K562 (cell line): ENCODE measurements at regions not wholly inside any gene's neighbourhood (a gene's known extent, or its start where the extent isn't known, plus 50 kb on each side); places are given as distances from the start of the nearest gene placed in this dataset.

Experiments used
- ATAC-seq: fragments of 200-7000 bp; cut with Tn5 transposase; 3 replicates; pipeline ENCODE4 v1.9.1; 2020; ENCODE audit warnings: moderate library complexity
- BruUV-seq: library from RNA; stranded (reverse); fragments of 400-500 nt; replicated peaks from 2 replicates; lab custom pipeline; 2021; lab: Mats Ljungman, UMichigan
- CTCF ChIA-PET: fragments of 300-600 bp; formaldehyde crosslinking; extraction: SDS; loops from one replicate; lab custom pipeline; 2021; ENCODE audit warnings: low intra/inter-chr PET ratio; lab: Yijun Ruan, JAX
- POLR2A ChIA-PET: fragments of 300-600, 350-650 bp; sonication (Branson Sonifier 250); formaldehyde crosslinking; extraction: SDS; loops from one replicate; lab custom pipeline; 2021; ENCODE audit warnings: antibody characterized with exemption, inconsistent platforms; lab: Yijun Ruan, JAX
- DNase-seq, 4 experiments: peaks; one replicate each; pipeline versions ENCODE4 v3.0.0 to v3.0.0-alpha.2; 2011 to 2018; ENCODE audit warnings: low spot score in 3 of 4, mixed read lengths in 3 of 4; ENCODE audit errors: extremely low read depth in 1 of 4
- FAIRE-seq: peaks from 2 replicates; lab custom pipeline; 2011; peaks lifted over from hg19 to GRCh38; lab: Jason Lieb, UNC
- H2AFZ ChIP-seq: 2 replicates; pipeline ENCODE4 v1.6.0; 2011; ENCODE audit warnings: low read depth, low read length, control low read depth, inconsistent platforms
- H3K27ac ChIP-seq: fragments of 200-600 bp; 3 replicates; pipeline ENCODE4 v1.8.0; 2011; ENCODE audit warnings: low read depth, mild to moderate bottlenecking, control low read depth, inconsistent platforms, low read length, moderate library complexity, mixed read lengths; ENCODE audit errors: extremely low read depth
- H3K27me3 ChIP-seq, 2 experiments: fragments of 300-600 bp in 1 of 2; 2 replicates in 1 of 2; 3 replicates in 1 of 2; pipeline versions ENCODE4 v1.6.0 to v1.8.0; 2011; ENCODE audit warnings: inconsistent platforms in 2 of 2, low read length in 2 of 2, mild to moderate bottlenecking in 1 of 2, mixed read lengths in 1 of 2, moderate library complexity in 1 of 2; ENCODE audit not compliant: control insufficient read depth in 2 of 2, insufficient read depth in 2 of 2
- H3K36me3 ChIP-seq: fragments of 300-600 bp; 3 replicates; pipeline ENCODE4 v1.8.0; 2011; ENCODE audit warnings: mild to moderate bottlenecking, low read length, inconsistent platforms; ENCODE audit not compliant: control insufficient read depth, insufficient read depth
- H3K4me1 ChIP-seq, 2 experiments: fragments of 200-600 bp in 1 of 2; replicated peaks in 1 of 2; 2 replicates in 1 of 2; 3 replicates in 1 of 2; pipeline versions ENCODE4 v1.5.1 to v1.8.0; 2011; ENCODE audit warnings: inconsistent platforms in 2 of 2, low read length in 2 of 2, mild to moderate bottlenecking in 1 of 2, mixed read lengths in 1 of 2, moderate library complexity in 1 of 2; ENCODE audit not compliant: control insufficient read depth in 2 of 2, insufficient read depth in 2 of 2
- H3K4me2 ChIP-seq: 2 replicates; pipeline ENCODE4 v1.6.1; 2011; ENCODE audit warnings: low read length, control low read depth, inconsistent platforms, mixed read lengths; ENCODE audit not compliant: insufficient read depth
- H3K4me3 ChIP-seq: fragments of 200-600 bp; sonication (generic), shearing (Covaris generic); 2 replicates; pipeline ENCODE4 v1.5.1; 2016; ENCODE audit warnings: control low read depth, inconsistent platforms
- H3K79me2 ChIP-seq: fragments of 200-600 bp; 3 replicates; pipeline ENCODE4 v1.8.0; 2011; ENCODE audit warnings: low read length, inconsistent platforms; ENCODE audit not compliant: control insufficient read depth, insufficient read depth
- H3K9ac ChIP-seq, 2 experiments: 2 replicates each; pipeline versions ENCODE4 v1.6.0 to v1.6.1; 2011; ENCODE audit warnings: low read depth in 2 of 2, low read length in 2 of 2, control low read depth in 1 of 2, inconsistent platforms in 1 of 2, mild to moderate bottlenecking in 1 of 2, mixed read lengths in 1 of 2; ENCODE audit not compliant: insufficient read depth in 1 of 2
- H3K9me1 ChIP-seq: one replicate; pipeline ENCODE4 v1.6.0; 2011; ENCODE audit warnings: inconsistent platforms, mild to moderate bottlenecking, low read length, moderate library complexity; ENCODE audit not compliant: control insufficient read depth, insufficient read depth
- H3K9me3 ChIP-seq: replicated peaks from 2 replicates; pipeline ENCODE4 v1.5.1; 2011; ENCODE audit warnings: low read depth, low read length, inconsistent platforms; ENCODE audit not compliant: control insufficient read depth, insufficient read depth
- H4K20me1 ChIP-seq: replicated peaks from 2 replicates; pipeline ENCODE4 v1.6.1; 2011; ENCODE audit warnings: low read length, inconsistent platforms, mixed read lengths; ENCODE audit not compliant: control insufficient read depth, insufficient read depth
- ASH1L ChIP-seq: fragments of 450-650 bp; IDR thresholded peaks from 2 replicates; pipeline ENCODE4 v1.6.1; 2018; ENCODE audit warnings: borderline replicate concordance, mild to moderate bottlenecking, low read depth; ENCODE audit not compliant: partially characterized antibody
- ATF2 ChIP-seq: sonication (generic); formaldehyde crosslinking; IDR thresholded peaks from 2 replicates; pipeline ENCODE4 v1.8.1; 2022; ENCODE audit warnings: missing genetic modification reagents
- HES1 ChIP-seq: fragments of 450-650 bp; IDR thresholded peaks from 2 replicates; pipeline ENCODE4 v1.6.1; 2016; ENCODE audit warnings: low read depth, mild to moderate bottlenecking, moderate library complexity
- HNRNPUL1 ChIP-seq: fragments of 200-400 bp; formaldehyde crosslinking; IDR thresholded peaks from 2 replicates; pipeline ENCODE4 v1.6.1; 2017; ENCODE audit warnings: low read length
- KLF10 ChIP-seq: fragments of 250-450 bp; sonication (Bioruptor Pico); IDR thresholded peaks from 2 replicates; pipeline ENCODE4 v1.6.1; 2021; ENCODE audit warnings: matching md5 sums
- LCOR ChIP-seq: sonication (generic); formaldehyde crosslinking; IDR thresholded peaks from 2 replicates; pipeline ENCODE4 v1.8.0; 2022; ENCODE audit warnings: mild to moderate bottlenecking, missing genetic modification reagents
- MBD1 ChIP-seq: fragments of 250-450 bp; sonication (Bioruptor Pico); IDR thresholded peaks from 2 replicates; pipeline ENCODE4 v1.8.0; 2022; ENCODE audit warnings: inconsistent platforms
- RBFOX2 ChIP-seq: fragments of 200-400 bp; formaldehyde crosslinking; IDR thresholded peaks from 2 replicates; pipeline ENCODE4 v1.6.1; 2017; ENCODE audit warnings: low read depth, mild to moderate bottlenecking, low read length, moderate library complexity
- SMC3 ChIP-seq: conservative IDR thresholded peaks from 2 replicates; pipeline ENCODE4 v1.6.1; 2011; ENCODE audit warnings: low read depth, low read length, improper control_type of control experiment; ENCODE audit not compliant: insufficient read depth
- SP2 ChIP-seq: IDR thresholded peaks from 2 replicates; pipeline ENCODE4 v1.6.1; 2011; ENCODE audit warnings: mild to moderate bottlenecking, low read depth, low read length, moderate library complexity; ENCODE audit not compliant: poor library complexity, severe bottlenecking; ENCODE audit errors: extremely low read depth
- ZBTB17 ChIP-seq: fragments of 450-650 bp; formaldehyde crosslinking; IDR thresholded peaks from 2 replicates; pipeline ENCODE4 v1.4.0; 2020; ENCODE audit warnings: mild to moderate bottlenecking
- ZNF24 ChIP-seq: fragments of 450-650 bp; IDR thresholded peaks from 2 replicates; pipeline ENCODE4 v1.6.1; 2016
- ZNF609 ChIP-seq: sonication (generic); formaldehyde crosslinking; IDR thresholded peaks from 2 replicates; pipeline ENCODE4 v1.8.1; 2023; ENCODE audit warnings: missing genetic modification reagents, mild to moderate bottlenecking, borderline replicate concordance
- ZNF695 ChIP-seq: fragments of 450-650 bp; formaldehyde crosslinking; IDR thresholded peaks from 2 replicates; pipeline ENCODE4 v1.4.0; 2020; ENCODE audit warnings: mild to moderate bottlenecking, moderate library complexity
- WGBS: fragments of 100-300 bp; shearing (Covaris generic); methylation state at CpG from one replicate; pipeline ENCODE4 v1.1.6; 2016; ENCODE audit warnings: low coverage, mixed read lengths; ENCODE audit not compliant: insufficient coverage; ENCODE audit errors: missing lambda C conversion rate; 5-methylcytosine and 5-hydroxymethylcytosine counted together
- in situ Hi-C: fragments of 300-500 bp; cut with MboI; formaldehyde crosslinking; loops from 4 replicates; pipeline ENCODE4 v1.15.0; 2018; ENCODE audit warnings: inconsistent platforms, mixed read lengths
- intact Hi-C: fragments of 100-400 bp; cut with micrococcal nuclease; formaldehyde crosslinking; loops from 2 replicates; pipeline ENCODE4 v1.14.2; 2022

- peak overlapping the region; percentile 70 for H2AFZ ChIP-seq
- POLR2A ChIA-PET, result interaction anchor here (0.7 to 2.1 kb wide), 6 partner anchors 9 to 64 kb away, joined by 3 to 6 read pairs (median 5); no protein-coding TSS in a partner anchor
- no peak for ATAC-seq
- H3K36me3 ChIP-seq, result no peaks in the 10 kb centered on the region
- no peaks in the 10 kb centered on the region for H3K27me3 ChIP-seq
- CTCF ChIA-PET, result no interaction called here
- H3K9me1 ChIP-seq, result no peaks in the 10 kb centered on the region
- no peaks in the 10 kb centered on the region for H3K79me2 ChIP-seq
- H3K4me3 ChIP-seq, result no peak overlapping the region
- peaks cover 0 to 4% of the 10 kb centered on the region in 2 experiments; a peak in 3 of 5 replicates for H3K4me1 ChIP-seq
- FAIRE-seq, result no peak
- in situ Hi-C loops (no loop called here), intact Hi-C loops (no loop called here)
- no peak for DNase-seq
- H4K20me1 ChIP-seq, result no peaks in the 10 kb centered on the region
- H3K9ac ChIP-seq, result no peak overlapping the region
- H3K9me3 ChIP-seq, result no peaks in the 10 kb centered on the region
- BruUV-seq, result no TSS peak
- no peak overlapping the region for H3K27ac ChIP-seq
- no peak for TF ChIP-seq LCOR
- TF ChIP-seq ZNF609, result no peak
- TF ChIP-seq ZBTB17 (CRISPR knock-in tag), result no peak
- no peak for TF ChIP-seq HES1
- TF ChIP-seq ASH1L, result no peak
- TF ChIP-seq SP2, result no peak
- TF ChIP-seq ATF2 (CRISPR knock-in tag), result no peak
- no peak for TF ChIP-seq SMC3
- TF ChIP-seq ZNF695 (CRISPR knock-in tag), result no peak
- no peak for TF ChIP-seq MBD1
- TF ChIP-seq ZNF24, result no peak
- TF ChIP-seq KLF10, result no peak
- no peak for TF ChIP-seq RBFOX2
- no peak for TF ChIP-seq HNRNPUL1
- no peak overlapping the region for H3K4me2 ChIP-seq
- WGBS, result 73% methylated on average over 3 of the region's 3 CpGs
These were observed 60.0 kb upstream of the CHD2 start for GRCh38 chr15:92840149-92840548.
